K562 (cell line): ENCODE measurements at regions not wholly inside any gene's neighbourhood (a gene's known extent, or its start where the extent isn't known, plus 50 kb on each side); places are given as distances from the start of the nearest gene placed in this dataset.

Experiments
- ATAC-seq: fragments of 200-7000 bp; cut with Tn5 transposase; 3 replicates; pipeline ENCODE4 v1.9.1; 2020; ENCODE audit warnings: moderate library complexity
- BruUV-seq: library from RNA; stranded (reverse); fragments of 400-500 nt; replicated peaks from 2 replicates; lab custom pipeline; 2021; lab: Mats Ljungman, UMichigan
- CTCF ChIA-PET: fragments of 300-600 bp; formaldehyde crosslinking; extraction: SDS; loops from one replicate; lab custom pipeline; 2021; ENCODE audit warnings: low intra/inter-chr PET ratio; lab: Yijun Ruan, JAX
- POLR2A ChIA-PET: fragments of 300-600, 350-650 bp; sonication (Branson Sonifier 250); formaldehyde crosslinking; extraction: SDS; loops from one replicate; lab custom pipeline; 2021; ENCODE audit warnings: antibody characterized with exemption, inconsistent platforms; lab: Yijun Ruan, JAX
- DNase-seq, 4 experiments: peaks; one replicate each; pipeline versions ENCODE4 v3.0.0 to v3.0.0-alpha.2; 2011 to 2018; ENCODE audit warnings: low spot score in 3 of 4, mixed read lengths in 3 of 4; ENCODE audit errors: extremely low read depth in 1 of 4
- FAIRE-seq: peaks from 2 replicates; lab custom pipeline; 2011; peaks lifted over from hg19 to GRCh38; lab: Jason Lieb, UNC
- H2AFZ ChIP-seq: 2 replicates; pipeline ENCODE4 v1.6.0; 2011; ENCODE audit warnings: low read depth, low read length, control low read depth, inconsistent platforms
- H3K27ac ChIP-seq: fragments of 200-600 bp; 3 replicates; pipeline ENCODE4 v1.8.0; 2011; ENCODE audit warnings: low read depth, mild to moderate bottlenecking, control low read depth, inconsistent platforms, low read length, moderate library complexity, mixed read lengths; ENCODE audit errors: extremely low read depth
- H3K27me3 ChIP-seq, 2 experiments: fragments of 300-600 bp in 1 of 2; 2 replicates in 1 of 2; 3 replicates in 1 of 2; pipeline versions ENCODE4 v1.6.0 to v1.8.0; 2011; ENCODE audit warnings: inconsistent platforms in 2 of 2, low read length in 2 of 2, mild to moderate bottlenecking in 1 of 2, mixed read lengths in 1 of 2, moderate library complexity in 1 of 2; ENCODE audit not compliant: control insufficient read depth in 2 of 2, insufficient read depth in 2 of 2
- H3K36me3 ChIP-seq: fragments of 300-600 bp; 3 replicates; pipeline ENCODE4 v1.8.0; 2011; ENCODE audit warnings: mild to moderate bottlenecking, low read length, inconsistent platforms; ENCODE audit not compliant: control insufficient read depth, insufficient read depth
- H3K4me1 ChIP-seq, 2 experiments: fragments of 200-600 bp in 1 of 2; replicated peaks in 1 of 2; 2 replicates in 1 of 2; 3 replicates in 1 of 2; pipeline versions ENCODE4 v1.5.1 to v1.8.0; 2011; ENCODE audit warnings: inconsistent platforms in 2 of 2, low read length in 2 of 2, mild to moderate bottlenecking in 1 of 2, mixed read lengths in 1 of 2, moderate library complexity in 1 of 2; ENCODE audit not compliant: control insufficient read depth in 2 of 2, insufficient read depth in 2 of 2
- H3K4me2 ChIP-seq: 2 replicates; pipeline ENCODE4 v1.6.1; 2011; ENCODE audit warnings: low read length, control low read depth, inconsistent platforms, mixed read lengths; ENCODE audit not compliant: insufficient read depth
- H3K4me3 ChIP-seq: fragments of 200-600 bp; sonication (generic), shearing (Covaris generic); 2 replicates; pipeline ENCODE4 v1.5.1; 2016; ENCODE audit warnings: control low read depth, inconsistent platforms
- H3K79me2 ChIP-seq: fragments of 200-600 bp; 3 replicates; pipeline ENCODE4 v1.8.0; 2011; ENCODE audit warnings: low read length, inconsistent platforms; ENCODE audit not compliant: control insufficient read depth, insufficient read depth
- H3K9ac ChIP-seq, 2 experiments: 2 replicates each; pipeline versions ENCODE4 v1.6.0 to v1.6.1; 2011; ENCODE audit warnings: low read depth in 2 of 2, low read length in 2 of 2, control low read depth in 1 of 2, inconsistent platforms in 1 of 2, mild to moderate bottlenecking in 1 of 2, mixed read lengths in 1 of 2; ENCODE audit not compliant: insufficient read depth in 1 of 2
- H3K9me1 ChIP-seq: one replicate; pipeline ENCODE4 v1.6.0; 2011; ENCODE audit warnings: inconsistent platforms, mild to moderate bottlenecking, low read length, moderate library complexity; ENCODE audit not compliant: control insufficient read depth, insufficient read depth
- H3K9me3 ChIP-seq: replicated peaks from 2 replicates; pipeline ENCODE4 v1.5.1; 2011; ENCODE audit warnings: low read depth, low read length, inconsistent platforms; ENCODE audit not compliant: control insufficient read depth, insufficient read depth
- H4K20me1 ChIP-seq: replicated peaks from 2 replicates; pipeline ENCODE4 v1.6.1; 2011; ENCODE audit warnings: low read length, inconsistent platforms, mixed read lengths; ENCODE audit not compliant: control insufficient read depth, insufficient read depth
- BRF1 ChIP-seq: IDR thresholded peaks from 3 replicates; pipeline ENCODE4 v1.6.1; 2011; ENCODE audit warnings: borderline replicate concordance, mild to moderate bottlenecking; ENCODE audit not compliant: insufficient read length; ENCODE audit errors: extremely low read depth
- CCNT2 ChIP-seq: IDR thresholded peaks from 2 replicates; pipeline ENCODE4 v1.6.1; 2011; ENCODE audit warnings: borderline replicate concordance, low read depth, mild to moderate bottlenecking, moderate library complexity, mixed read lengths, low read length; ENCODE audit not compliant: insufficient read length; ENCODE audit errors: extremely low read depth
- E2F5 ChIP-seq: sonication (generic); formaldehyde crosslinking; IDR thresholded peaks from 2 replicates; pipeline ENCODE4 v1.8.0; 2022; ENCODE audit warnings: mild to moderate bottlenecking, missing genetic modification reagents
- ETS2 ChIP-seq: IDR thresholded peaks from 2 replicates; pipeline ENCODE4 v1.6.1; 2016; ENCODE audit warnings: borderline replicate concordance, missing genetic modification characterization, mild to moderate bottlenecking, moderate library complexity, missing compliant biosample characterization; ENCODE audit not compliant: poor library complexity, severe bottlenecking
- GABPA ChIP-seq: fragments of 200-800 bp; sonication (Bioruptor generic); conservative IDR thresholded peaks from 2 replicates; pipeline ENCODE4 v1.6.1; 2016; ENCODE audit warnings: low read depth, missing genetic modification characterization, missing compliant biosample characterization
- HMG20A ChIP-seq: fragments of 450-650 bp; formaldehyde crosslinking; conservative IDR thresholded peaks from 2 replicates; pipeline ENCODE4 v1.4.0; 2020; ENCODE audit warnings: mild to moderate bottlenecking, mixed read lengths
- MAFF ChIP-seq: IDR thresholded peaks from 2 replicates; pipeline ENCODE4 v1.6.1; 2012; ENCODE audit warnings: low read length, improper control_type of control experiment
- MAFG ChIP-seq: fragments of 450-650 bp; conservative IDR thresholded peaks from 2 replicates; pipeline ENCODE4 v1.6.1; 2016; ENCODE audit warnings: missing genetic modification characterization, missing compliant biosample characterization
- MAFK ChIP-seq: IDR thresholded peaks from 2 replicates; pipeline ENCODE4 v1.6.1; 2011; ENCODE audit warnings: low read length, improper control_type of control experiment
- NBN ChIP-seq: fragments of 450-650 bp; IDR thresholded peaks from 2 replicates; pipeline ENCODE4 v1.6.1; 2016; ENCODE audit warnings: low read depth, mild to moderate bottlenecking
- NFIC ChIP-seq: fragments of 450-650 bp; IDR thresholded peaks from 2 replicates; pipeline ENCODE4 v1.6.1; 2017; ENCODE audit warnings: mild to moderate bottlenecking, inconsistent platforms
- NR2F6 ChIP-seq: fragments of 450-650 bp; formaldehyde crosslinking; IDR thresholded peaks from 2 replicates; pipeline ENCODE4 v1.4.0; 2020; ENCODE audit warnings: mild to moderate bottlenecking
- NR4A1 ChIP-seq, 2 experiments: fragments of 250-450 bp in 1 of 2; fragments of 450-650 bp in 1 of 2; sonication (Bioruptor Pico) in 1 of 2; IDR thresholded peaks; 2 replicates each; pipeline versions ENCODE4 v1.4.0 to v1.6.1; 2016 to 2020; ENCODE audit warnings: mild to moderate bottlenecking in 2 of 2, missing compliant biosample characterization in 1 of 2, missing genetic modification characterization in 1 of 2, moderate library complexity in 1 of 2
- RFX1 ChIP-seq: fragments of 450-650 bp; IDR thresholded peaks from 2 replicates; pipeline ENCODE4 v1.6.1; 2016; ENCODE audit warnings: mild to moderate bottlenecking, moderate library complexity
- THAP7 ChIP-seq: fragments of 250-450 bp; sonication (Bioruptor Pico); IDR thresholded peaks from 2 replicates; pipeline ENCODE4 v1.5.0; 2021
- TSC22D4 ChIP-seq: fragments of 450-650 bp; IDR thresholded peaks from 2 replicates; pipeline ENCODE4 v1.6.1; 2016; ENCODE audit warnings: missing genetic modification characterization, missing biosample characterization, control low read depth
- ZBTB7A ChIP-seq: IDR thresholded peaks from 2 replicates; pipeline ENCODE4 v1.6.1; 2011; ENCODE audit warnings: low read depth, mild to moderate bottlenecking, low read length, moderate library complexity, borderline replicate concordance; ENCODE audit not compliant: control insufficient read depth
- ZNF212 ChIP-seq: fragments of 450-650 bp; formaldehyde crosslinking; IDR thresholded peaks from 2 replicates; pipeline ENCODE4 v1.4.0; 2020; ENCODE audit warnings: mild to moderate bottlenecking
- ZNF217 ChIP-seq: sonication (generic); formaldehyde crosslinking; IDR thresholded peaks from 2 replicates; pipeline ENCODE4 v1.8.0; 2022; ENCODE audit warnings: mild to moderate bottlenecking, missing genetic modification reagents
- ZNF347 ChIP-seq: fragments of 450-650 bp; formaldehyde crosslinking; IDR thresholded peaks from 2 replicates; pipeline ENCODE4 v1.4.0; 2020; ENCODE audit warnings: low read depth, mild to moderate bottlenecking, moderate library complexity
- WGBS: fragments of 100-300 bp; shearing (Covaris generic); methylation state at CpG from one replicate; pipeline ENCODE4 v1.1.6; 2016; ENCODE audit warnings: low coverage, mixed read lengths; ENCODE audit not compliant: insufficient coverage; ENCODE audit errors: missing lambda C conversion rate; 5-methylcytosine and 5-hydroxymethylcytosine counted together
- in situ Hi-C: fragments of 300-500 bp; cut with MboI; formaldehyde crosslinking; loops from 4 replicates; pipeline ENCODE4 v1.15.0; 2018; ENCODE audit warnings: inconsistent platforms, mixed read lengths
- intact Hi-C: fragments of 100-400 bp; cut with micrococcal nuclease; formaldehyde crosslinking; loops from 2 replicates; pipeline ENCODE4 v1.14.2; 2022

DNA sequence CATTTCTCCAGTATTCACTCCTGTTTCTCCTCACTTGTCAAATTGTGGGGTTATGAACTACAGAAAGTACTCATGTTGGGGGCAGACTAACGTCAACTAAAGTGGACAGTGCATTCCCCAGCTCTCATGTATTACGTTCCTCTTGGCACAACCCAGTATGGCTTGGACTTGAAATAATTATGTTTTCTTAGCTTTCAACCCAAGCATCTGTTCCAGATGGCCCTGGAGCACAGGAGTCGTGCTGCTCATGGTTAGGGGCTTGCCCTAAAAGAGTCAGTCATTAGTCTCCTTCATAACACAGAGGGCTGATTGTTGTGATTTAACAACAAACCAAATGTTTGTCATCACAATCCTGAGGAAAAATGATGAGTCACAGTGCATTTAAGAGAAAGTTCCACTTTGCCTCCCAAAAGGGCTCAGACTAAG, 154.4 kb downstream of the RPAP3 start (continued):
- TF ChIP-seq ZNF347 (CRISPR knock-in tag) (no peak), TSC22D4 (no peak), ZNF212 (CRISPR knock-in tag) (no peak), MAFK (peak; percentile 30; the same call in 1 of the 2 replicates), RFX1 (no peak), MAFG (tag) (peak; percentile 84), CCNT2 (no peak), ZNF217 (CRISPR knock-in tag) (no peak), NBN (no peak), BRF1 (no peak), THAP7 (CRISPR knock-in tag) (no peak), NR4A1 (CRISPR knock-in tag; IDR thresholded peaks at IDR 0.05) (no peak), NR4A1 (tag; IDR thresholded peaks at IDR 0.05) (no peak), MAFF (0 out of 2 replicates have a peak, but pooled peaks have one; percentile 12)
- TF ChIP-seq, all 486 proteins: peak for 7

- DNase-seq (peak in 1 of 4 experiments; percentile 5), FAIRE-seq (no peak), ATAC-seq (no peak)
- H3K4me3 ChIP-seq, result no peak overlapping the region
- 0% methylated on average over 3 of the region's 3 CpGs for WGBS
- H3K4me2 ChIP-seq, result no peak overlapping the region
- POLR2A ChIA-PET, result no interaction called here
- H3K4me1 ChIP-seq, result no peaks in the 10 kb centered on the region; a peak in 1 of 5 replicates
- H3K9me3 ChIP-seq, result no peaks in the 10 kb centered on the region
- CTCF ChIA-PET, result no interaction called here
- H3K27me3 ChIP-seq, result no peaks in the 10 kb centered on the region
- no peak overlapping the region for H3K27ac ChIP-seq
- BruUV-seq, result no TSS peak
- no peaks in the 10 kb centered on the region for H3K36me3 ChIP-seq
- intact Hi-C loops, result loop anchor here (5.0 kb wide), 1 partner anchor 88 kb away; no protein-coding TSS in a partner anchor
- H4K20me1 ChIP-seq, result no peaks in the 10 kb centered on the region
- no peak overlapping the region for H2AFZ ChIP-seq
- in situ Hi-C loops, result no loop called here
- no peak overlapping the region for H3K9ac ChIP-seq
- no peak for TF ChIP-seq ETS2
- no peak for TF ChIP-seq HMG20A (CRISPR knock-in tag)
- TF ChIP-seq E2F5, result no peak
- TF ChIP-seq GABPA (tag), result no peak
- TF ChIP-seq ZBTB7A, result no peak
- TF ChIP-seq NR2F6 (CRISPR knock-in tag), result no peak
- 0 out of 2 replicates have a peak, but pooled peaks have one; percentile 30 for TF ChIP-seq NFIC
- H3K9me1 ChIP-seq, result no peaks in the 10 kb centered on the region
- H3K79me2 ChIP-seq, result no peaks in the 10 kb centered on the region
These were observed 156.6 kb downstream of the RPAP3 start for GRCh38 chr12:47549258-47549657.
